HG02970 (cell line): ENCODE measurements at regions not wholly inside any gene's neighbourhood (a gene's known extent, or its start where the extent isn't known, plus 50 kb on each side); places are given as distances from the start of the nearest gene placed in this dataset.
"Not testable (repeated sequence)": the region's sequence is repeated elsewhere in the genome, so short reads cannot be mapped to it uniquely, and the experiment has no call there.

Experiments
- ATAC-seq: cut with Tn5 transposase; IDR thresholded peaks from one replicate; pipeline ENCODE4 v1.9.1; 2021; ENCODE audit warnings: mild to moderate bottlenecking, moderate library complexity, moderate number of reproducible peaks; ENCODE audit not compliant: unreplicated experiment, low FRiP score

DNA sequence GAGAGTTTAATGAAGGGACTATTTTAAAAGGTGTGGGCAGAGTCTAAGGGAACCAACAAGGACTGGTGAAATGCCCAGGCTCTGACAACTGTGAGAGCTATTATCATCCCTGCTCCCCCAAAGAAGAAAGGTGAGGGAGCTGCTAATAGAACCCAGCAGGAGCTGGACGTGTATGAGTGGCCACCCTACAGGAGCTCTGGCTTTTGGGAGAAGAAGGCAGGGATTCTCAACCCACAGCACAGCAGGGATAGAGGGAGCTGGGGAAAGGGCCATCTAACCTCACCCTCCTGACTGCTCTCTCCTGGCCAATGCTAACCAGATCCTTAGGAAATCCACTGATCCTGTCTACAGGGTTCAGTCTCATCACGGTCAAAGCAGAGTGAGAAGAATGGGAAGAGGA is 57.1 kb downstream of the GRIN2B start:
- no peak for ATAC-seq

DNA sequence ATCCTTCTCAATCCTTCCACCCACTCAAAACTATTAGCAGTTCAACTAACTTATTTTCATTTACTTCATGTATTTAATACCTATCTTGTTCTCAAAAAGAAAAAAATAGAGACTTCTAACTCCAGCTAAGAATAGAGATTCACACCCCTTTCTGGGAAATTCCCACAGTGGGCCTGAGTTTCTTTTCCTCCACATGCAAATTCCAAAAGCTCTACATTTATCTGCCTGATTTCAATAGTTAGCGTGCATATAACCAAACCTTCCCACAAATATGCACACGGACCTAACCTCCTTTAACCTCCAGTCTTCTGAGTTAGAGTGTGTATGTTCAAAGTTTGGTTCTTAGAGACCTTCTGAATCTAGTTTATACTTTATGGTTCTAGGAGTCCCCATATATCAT is 62.5 kb downstream of the GRIN2B start:
- no peak for ATAC-seq

DNA sequence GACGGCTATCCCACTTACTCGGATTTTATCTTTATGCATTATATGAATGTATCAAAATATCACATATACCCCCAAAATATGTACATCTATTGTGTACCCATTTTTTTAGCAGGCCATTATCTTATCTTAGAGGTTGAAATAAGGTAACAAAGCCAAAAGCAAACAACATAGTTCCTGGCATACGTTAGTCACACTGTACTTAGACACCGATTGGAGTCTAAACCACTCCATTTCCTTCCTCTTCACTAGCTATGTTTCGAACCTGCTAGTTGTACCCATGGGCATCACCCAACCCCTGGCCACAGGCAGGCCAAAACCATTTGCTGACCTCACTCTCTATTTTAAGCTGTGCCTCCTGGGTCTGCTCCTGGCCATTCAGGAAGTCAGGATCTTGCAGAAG is 66.3 kb downstream of the GRIN2B start:
- no peak for ATAC-seq

DNA sequence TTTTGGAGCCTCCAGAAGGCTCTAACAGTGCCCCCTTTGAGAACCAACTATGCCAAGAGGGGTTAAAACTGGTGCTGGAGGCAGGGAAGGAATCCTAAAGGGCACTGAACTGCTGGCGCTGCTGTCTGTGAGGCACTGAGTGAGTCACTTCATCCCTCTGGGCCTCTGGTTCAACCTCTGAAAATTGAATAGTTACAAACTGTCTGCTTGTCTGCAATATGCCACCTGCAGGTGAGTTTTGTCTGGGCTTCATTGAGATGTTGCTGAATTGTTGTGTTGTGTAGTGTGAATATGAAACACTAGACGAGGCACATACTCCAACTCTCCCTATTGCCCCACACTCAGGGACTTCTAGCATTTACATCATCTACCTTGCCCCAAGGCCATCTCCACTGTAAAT is 68.0 kb downstream of the GRIN2B start:
- no peak for ATAC-seq

DNA sequence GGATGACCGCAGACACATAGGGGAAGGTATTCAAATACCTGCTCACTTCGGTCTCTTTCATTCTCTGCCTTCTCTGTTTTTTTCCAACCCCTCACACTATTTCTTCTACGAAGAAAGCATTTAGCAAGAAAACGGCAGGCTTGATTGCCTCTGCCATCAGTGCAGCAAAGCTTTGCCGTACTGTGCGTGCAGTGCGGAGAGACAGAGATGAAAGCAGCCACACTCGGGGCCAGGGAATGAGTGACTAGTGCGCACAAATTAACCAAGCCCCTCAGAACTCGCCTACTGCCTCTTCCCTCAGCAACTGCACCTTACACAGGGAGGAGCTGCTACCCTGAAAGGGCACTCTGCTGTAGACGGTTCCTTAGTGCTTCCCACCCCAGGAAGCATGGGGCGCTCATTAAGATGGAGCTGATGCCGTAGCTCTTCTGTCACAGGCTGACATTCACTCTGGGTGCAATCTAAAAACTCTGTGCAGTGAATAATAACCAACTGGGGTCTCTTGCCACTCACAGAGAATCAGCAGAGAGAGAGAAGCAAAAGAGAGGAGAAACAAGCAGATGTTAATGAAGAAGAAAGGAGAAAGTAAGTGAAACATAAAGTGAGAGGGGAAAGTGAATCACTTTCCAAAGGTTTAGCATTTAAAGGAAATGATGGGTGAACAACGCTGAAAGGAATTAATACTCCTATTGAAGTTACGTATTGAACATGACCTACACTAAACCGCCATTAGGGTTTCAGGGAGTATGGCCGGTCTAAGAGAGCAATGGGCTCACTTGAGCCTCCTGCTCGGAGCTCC is 69.4 kb downstream of the GRIN2B start:
- ATAC-seq = no peak

DNA sequence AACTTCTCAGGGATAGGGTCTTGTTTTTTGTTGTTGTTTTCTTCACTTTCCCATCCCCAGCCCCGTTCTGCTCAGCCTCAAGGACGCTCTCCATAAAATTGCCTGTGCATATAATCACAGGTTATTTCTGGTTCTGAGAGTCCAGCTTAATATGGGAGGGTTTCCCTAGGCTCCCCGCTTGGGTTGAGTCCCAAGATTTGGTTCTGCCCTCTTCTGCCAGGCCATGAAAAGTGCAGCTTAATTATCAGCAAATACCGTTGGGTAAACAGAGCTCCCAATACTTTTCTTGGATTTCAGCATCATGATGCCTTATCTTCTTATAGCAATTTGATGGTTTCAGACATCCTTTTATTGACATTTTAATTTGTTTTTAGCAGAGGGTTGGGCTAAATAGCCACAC is 75.6 kb downstream of the GRIN2B start:
- ATAC-seq = no peak

DNA sequence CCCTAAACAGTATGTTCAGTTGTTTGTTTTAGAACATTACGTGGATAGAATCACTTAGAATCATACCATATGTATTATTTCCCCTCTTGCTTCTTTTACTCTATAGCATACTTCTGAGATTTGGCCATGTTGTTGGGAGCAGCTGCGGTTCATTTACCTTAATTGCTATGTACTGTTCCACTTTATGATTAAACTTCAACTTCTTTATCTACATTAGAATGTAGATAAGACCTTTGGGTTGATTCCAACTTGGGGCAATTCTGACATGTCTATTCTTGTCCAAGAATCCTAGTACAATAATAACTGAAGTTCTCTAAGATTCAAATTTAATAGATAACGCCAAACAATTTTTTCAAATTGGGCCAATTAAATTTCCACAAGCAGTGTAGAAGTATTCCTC is 80.7 kb downstream of the GRIN2B start:
- no peak for ATAC-seq

DNA sequence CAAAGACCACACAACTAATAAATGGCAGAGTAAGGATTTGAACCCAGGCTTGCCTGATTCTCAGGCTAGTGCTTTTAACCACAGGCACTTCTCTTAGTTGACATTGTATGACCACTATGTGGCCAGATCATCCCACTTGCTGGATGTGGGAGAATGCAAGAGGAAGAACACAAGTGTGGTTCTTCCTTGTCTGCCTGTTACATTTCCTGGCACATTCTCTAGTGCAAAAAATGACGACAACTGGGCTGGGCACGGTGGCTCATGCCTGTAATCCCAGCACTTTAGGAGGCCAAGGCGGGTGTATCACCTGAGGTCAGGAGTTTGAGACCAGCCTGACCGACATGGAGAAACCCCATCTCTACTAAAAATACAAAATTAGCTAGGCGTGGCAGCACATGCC is 83.0 kb downstream of the GRIN2B start:
- ATAC-seq = not testable (repeated sequence)

DNA sequence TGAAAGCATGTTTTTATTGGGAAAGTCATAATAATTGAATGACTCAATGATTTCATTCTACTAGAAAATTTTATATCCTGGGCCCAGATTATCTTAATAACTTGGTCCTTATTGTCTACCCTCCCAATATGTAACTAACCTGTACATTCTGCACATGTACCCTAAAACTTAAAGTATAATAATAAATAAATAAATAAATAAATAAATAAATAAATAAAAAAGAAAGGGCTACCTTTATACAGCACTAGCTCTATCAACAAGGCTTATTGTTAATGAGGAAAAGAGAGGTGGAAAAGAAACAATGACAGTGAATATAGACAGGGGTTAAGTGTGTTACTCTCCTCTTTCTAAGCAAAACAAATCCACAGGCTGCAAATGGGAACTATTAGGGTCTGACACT is 83.6 kb downstream of the GRIN2B start:
- ATAC-seq = no peak

DNA sequence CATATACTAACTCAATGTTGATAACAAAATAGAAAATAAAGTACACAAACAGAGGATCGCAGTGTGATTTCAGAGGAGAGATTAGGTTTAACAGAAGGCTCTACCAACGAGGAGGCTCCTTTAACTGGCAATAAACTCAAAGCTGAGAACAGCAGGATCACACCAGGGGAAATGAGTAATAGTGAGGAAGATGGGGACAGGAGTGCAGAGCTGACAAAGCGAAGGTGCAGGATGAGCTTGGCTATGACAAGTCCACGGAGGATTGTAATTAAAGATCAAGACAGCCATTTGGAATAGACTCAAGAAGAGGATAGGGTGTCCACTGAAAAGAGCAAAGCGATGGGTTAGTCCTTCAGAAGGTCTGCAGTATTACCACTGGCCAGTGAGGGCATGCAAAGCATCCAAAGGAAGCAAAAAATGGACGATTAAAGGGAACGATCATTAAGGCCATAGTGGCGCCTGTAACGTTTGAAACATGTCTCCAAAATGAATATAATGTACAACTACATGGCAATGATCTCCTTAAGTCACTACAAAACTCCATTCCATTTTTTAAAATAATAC is 85.3 kb downstream of the GRIN2B start:
- ATAC-seq = no peak

DNA sequence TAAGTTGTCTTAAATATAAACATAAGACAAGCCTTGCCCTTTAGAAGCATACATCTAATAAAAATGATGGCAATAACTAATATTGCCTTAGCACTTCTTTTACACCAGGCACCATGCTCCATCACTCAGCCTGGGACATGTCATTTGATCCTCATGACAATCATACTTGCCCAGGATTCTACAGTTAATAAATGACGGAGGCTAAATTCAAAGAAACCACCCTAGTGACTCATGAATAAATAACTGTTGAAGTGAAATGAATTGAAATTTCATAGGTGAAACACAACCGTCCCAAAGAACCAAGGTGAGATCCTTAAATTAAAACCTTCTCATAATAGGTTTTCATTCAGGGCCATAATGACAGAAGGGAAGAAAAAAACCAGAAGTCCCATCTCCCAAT is 89.5 kb downstream of the GRIN2B start:
- ATAC-seq = no peak

DNA sequence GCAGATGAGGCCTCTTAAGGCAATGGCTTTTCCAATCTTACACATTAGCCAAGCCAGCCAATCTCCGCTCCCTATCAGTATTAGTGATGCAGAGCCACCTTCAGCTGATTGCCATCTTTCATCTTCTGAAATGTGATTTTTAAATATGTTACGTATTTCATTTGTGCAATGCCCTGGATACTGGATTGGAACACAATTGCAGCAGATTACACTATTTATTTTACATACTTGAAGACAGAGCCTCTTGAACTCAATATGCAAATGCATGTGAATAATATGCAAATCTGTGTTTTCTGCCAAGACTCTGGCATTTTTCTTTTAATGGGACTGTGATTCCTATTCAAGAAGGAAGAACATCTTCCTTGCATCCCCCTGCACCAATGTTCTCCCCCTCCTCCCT is 90.5 kb downstream of the GRIN2B start:
- ATAC-seq = no peak

DNA sequence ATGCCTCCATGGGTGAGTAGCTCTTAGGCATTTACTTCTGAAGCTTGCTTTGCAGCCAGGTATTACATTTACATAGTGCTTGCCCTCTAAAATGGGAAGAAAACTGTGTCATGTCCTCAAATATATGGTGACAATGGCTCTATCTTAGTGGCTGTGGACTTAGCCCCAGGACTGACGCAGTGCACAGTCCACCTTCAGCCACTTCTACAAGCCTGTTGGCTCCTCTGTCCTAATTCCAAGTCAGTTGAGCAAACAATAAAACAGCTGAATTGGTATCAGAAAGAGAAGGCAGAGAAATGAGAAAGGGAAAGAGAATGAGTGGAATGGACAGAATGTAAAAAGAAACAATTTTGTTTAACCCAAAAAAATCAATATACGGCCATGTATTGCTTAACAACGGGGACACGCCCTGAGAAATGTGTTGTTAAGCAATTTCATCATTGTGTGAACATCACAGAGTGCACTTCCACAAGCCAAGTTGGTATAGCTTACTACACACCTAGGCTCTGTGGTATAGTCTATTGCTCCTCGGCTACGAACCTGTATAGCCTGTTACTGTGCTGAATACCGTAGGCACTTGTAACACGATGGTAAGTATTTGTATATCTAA is 93.5 kb downstream of the GRIN2B start:
- no peak for ATAC-seq

DNA sequence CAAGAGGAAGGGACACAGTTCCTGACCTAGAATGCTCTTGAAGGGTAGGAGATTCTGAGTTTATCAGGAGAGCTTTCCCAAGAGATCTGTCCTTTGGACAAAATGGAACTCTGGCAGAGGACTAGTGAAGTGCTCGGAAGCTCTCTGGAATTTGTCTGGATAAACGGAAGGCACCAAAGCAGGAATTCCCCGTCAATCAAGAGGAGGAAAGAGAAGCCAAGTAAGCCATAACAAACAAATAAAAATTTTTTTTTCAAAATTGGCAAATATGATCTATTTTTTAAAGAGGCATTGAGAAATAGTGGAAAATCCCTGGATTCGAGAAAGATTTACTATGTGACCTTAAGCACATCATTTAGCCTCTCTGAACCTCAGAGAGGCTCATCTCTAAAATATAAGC is 99.2 kb downstream of the GRIN2B start:
- no peak for ATAC-seq

DNA sequence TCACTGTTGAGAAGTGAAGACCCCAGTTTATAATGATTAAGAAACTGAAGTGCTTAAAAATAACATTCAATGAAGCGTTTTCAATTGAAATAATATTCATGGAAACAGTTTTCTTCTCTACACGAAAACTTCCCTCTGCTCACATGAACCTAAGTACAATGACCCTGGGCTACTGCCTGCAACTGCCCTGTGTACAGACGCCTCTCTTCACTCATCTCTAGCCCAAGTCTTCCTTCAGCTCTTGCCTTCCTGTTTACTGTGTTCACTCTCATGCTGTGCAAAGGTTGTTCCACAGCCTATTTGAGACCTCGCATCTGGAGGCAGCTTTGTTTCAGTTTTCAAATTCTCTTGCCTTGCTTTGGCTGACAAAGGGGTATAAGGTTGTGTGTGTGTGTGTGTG is 100.8 kb downstream of the GRIN2B start:
- no peak for ATAC-seq

DNA sequence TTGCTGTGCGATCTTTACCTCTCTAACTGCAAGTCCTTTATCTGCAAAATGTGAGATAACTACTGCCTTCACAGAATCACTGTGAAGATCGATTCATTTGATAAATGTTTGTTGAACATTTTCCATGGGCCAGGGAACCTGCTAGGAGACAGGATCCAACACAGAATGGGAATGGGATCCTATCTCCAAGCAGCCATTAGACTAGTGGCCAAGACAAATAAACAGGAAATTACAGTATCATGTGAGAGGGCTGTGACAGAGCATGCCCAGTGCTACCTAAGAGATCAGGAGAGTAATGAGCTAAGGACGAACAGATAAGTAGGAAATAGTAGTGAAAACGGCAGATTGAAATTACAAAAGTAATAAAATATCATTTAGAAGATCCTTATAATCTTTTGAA is 105.7 kb downstream of the GRIN2B start:
- no peak for ATAC-seq

DNA sequence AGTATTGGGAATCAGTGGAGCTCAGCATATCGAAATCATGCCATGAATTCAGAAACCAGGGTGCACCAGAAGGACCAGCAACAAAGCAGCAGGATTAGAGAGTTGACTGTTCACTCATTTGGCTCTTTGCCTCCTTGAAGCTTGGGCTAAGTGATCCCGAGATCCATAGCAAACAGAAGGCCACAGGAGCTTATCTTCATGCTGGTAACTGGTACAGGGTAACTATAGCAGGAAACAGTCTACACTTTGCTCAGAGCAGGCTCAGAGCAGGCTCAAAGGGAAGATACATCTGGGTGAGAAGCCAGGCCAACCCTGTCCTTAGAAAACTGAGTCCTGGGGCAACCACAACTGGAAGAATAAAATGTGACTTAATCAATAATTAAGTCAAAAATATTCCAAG is 111.1 kb downstream of the GRIN2B start:
- ATAC-seq = no peak

DNA sequence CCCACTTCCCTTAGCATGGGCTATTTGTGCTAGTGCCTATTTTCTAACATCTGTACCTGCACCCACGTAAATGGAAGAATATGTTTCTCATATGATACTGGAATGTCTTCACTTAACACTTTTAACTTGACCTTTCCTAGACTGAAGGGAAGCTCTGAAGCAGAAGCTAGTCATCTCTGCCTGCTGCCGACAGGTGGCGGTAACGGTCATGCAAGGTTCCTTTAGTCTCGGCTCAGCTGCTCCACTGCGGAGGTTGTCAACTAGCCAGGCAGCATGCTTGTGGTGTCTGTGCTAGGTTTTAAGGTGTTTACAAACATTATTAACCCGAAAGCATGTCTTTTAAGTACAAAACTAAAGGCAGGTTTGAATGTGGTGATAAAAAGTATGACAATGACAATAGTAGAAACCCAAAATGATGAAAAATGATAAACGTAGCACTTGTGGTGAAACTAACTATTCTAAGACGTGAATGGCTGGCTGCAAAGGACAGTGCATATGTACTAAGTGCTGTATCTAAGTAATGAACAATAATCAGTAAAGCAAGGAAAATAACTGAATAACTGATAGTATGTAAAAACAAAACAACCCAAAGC is 117.2 kb downstream of the GRIN2B start:
- ATAC-seq = peak; percentile 88

DNA sequence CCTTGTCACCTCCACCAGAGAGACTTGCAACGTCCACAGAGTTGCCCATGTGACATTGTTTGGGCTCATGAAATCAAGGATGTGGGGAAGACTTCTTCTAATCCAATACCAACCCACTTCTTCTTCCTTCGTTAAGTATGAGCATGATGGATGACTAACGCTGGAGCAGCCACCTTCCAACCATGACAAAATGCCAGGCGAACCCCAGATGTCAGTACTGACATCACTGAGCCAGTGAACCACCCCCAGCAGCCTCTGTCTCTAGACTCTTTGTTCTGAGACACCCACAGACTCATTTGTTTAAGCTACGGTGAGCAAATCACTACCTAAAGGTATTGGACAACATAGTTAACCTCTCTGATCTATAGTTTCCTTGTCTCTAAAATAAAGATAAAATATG is 123.7 kb downstream of the GRIN2B start:
- no peak for ATAC-seq

DNA sequence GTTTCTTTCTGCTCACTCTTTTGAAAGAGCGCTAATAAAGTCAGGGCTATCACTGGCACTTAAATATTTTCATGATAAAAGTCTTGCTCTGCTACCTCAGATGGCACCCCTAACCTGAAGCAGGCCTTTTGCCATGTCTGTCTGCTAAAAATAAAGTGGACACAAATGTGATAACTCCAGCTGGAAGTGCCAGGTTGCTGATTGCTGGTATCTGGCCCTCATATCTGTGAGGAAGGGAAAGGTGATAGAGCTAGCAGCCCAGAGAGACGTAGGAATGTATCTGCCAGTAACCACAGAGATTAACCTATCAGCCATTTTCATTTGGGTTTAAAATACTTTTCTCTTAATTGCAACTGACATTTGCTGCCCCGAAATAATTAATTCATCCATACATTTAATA is 127.9 kb downstream of the GRIN2B start:
- no peak for ATAC-seq

DNA sequence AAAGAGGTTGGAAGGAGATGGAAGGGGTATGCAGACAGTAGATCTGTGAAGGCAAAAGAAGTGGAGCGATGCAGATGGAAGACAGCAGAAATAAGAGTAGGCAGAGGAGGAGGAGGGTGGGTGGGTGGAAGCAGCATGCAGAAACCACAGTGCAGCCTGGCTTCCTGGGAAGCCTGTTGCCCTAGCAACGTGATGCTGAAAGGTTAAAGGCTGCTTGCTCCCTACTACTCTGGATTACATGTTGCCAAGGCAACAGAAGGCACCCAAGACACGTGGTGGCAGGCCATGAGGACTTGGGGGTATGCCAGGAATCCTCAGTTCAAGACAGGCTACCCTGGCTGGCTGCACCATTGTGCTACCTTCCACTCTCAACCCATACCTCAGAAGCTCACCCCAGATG is 129.6 kb downstream of the GRIN2B start:
- ATAC-seq = no peak

DNA sequence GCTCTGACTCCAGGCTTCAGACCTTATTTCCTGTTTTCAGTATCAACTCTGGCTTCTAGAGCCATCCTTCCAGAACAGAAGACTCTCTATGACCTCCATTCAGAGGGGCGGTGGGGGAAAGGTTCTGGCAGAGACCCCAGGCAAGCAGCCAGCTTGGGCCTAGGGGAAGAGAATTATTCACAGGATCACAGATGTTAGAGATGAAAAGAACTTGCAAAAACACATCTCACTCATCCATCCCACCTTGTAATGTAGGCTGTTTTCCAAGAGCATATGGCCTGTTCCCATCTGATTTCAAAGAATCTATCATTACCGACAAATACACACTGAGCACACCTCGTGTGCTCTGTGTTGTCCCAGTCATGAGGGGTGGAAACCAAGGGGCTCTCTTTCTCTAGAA is 131.9 kb downstream of the GRIN2B start:
- no peak for ATAC-seq
